NCI-H146 (cell line): ENCODE measurements at regions not wholly inside any gene's neighbourhood (a gene's known extent, or its start where the extent isn't known, plus 50 kb on each side); places are given as distances from the start of the nearest gene placed in this dataset.
A peak's percentile ranks its signal among the peaks of the same experiment; 100 is the strongest.
"Not testable (repeated sequence)": the region's sequence is repeated elsewhere in the genome, so short reads cannot be mapped to it uniquely, and the experiment has no call there.

ENCODE experiments used
- DNase-seq: peaks from one replicate; lab custom pipeline; 2025; lab: John Stamatoyannopoulos, UW

GRCh38 chr6:85966828-85967227 is 324.1 kb upstream of the SYNCRIP start:
- no peak for DNase-seq

GRCh38 chr6:85961746-85962145 is 319.1 kb upstream of the SYNCRIP start:
- DNase-seq, result no peak

GRCh38 chr6:85961125-85961524 is 318.4 kb upstream of the SYNCRIP start:
- DNase-seq, result no peak

- no peak for DNase-seq
Observed at GRCh38 chr6:85948481-85948880, 305.8 kb upstream of the SYNCRIP start.

- DNase-seq, result no peak
Observed at GRCh38 chr6:85945459-85946185, 302.9 kb upstream of the SYNCRIP start.

GRCh38 chr6:85944776-85945175 is 302.1 kb upstream of the SYNCRIP start:
- no peak for DNase-seq

GRCh38 chr6:85942844-85943243 is 300.2 kb upstream of the SYNCRIP start:
- DNase-seq, result no peak

GRCh38 chr6:85936916-85937315 is 294.2 kb upstream of the SYNCRIP start:
- DNase-seq, result no peak

- DNase-seq, result peak; percentile 9
Observed at GRCh38 chr6:85923013-85923430, 280.3 kb upstream of the SYNCRIP start.

GRCh38 chr6:85920782-85921181 is 278.1 kb upstream of the SYNCRIP start:
- DNase-seq, result no peak

GRCh38 chr6:85917522-85917921 is 274.8 kb upstream of the SYNCRIP start:
- DNase-seq, result no peak

GRCh38 chr6:85913001-85913400 is 270.3 kb upstream of the SYNCRIP start:
- no peak for DNase-seq

GRCh38 chr6:85912582-85912981 is 269.9 kb upstream of the SYNCRIP start:
- DNase-seq, result no peak

- DNase-seq, result no peak
Observed at GRCh38 chr6:85911067-85911466, 268.4 kb upstream of the SYNCRIP start.

- DNase-seq, result not testable (repeated sequence)
Observed at GRCh38 chr6:85908120-85908519, 265.4 kb upstream of the SYNCRIP start.

GRCh38 chr6:85892346-85892745 is 249.7 kb upstream of the SYNCRIP start:
- DNase-seq, result no peak

GRCh38 chr6:85887461-85887860 is 244.8 kb upstream of the SYNCRIP start:
- DNase-seq, result no peak

- DNase-seq, result no peak
Observed at GRCh38 chr6:85868685-85869084, 226.0 kb upstream of the SYNCRIP start.

- DNase-seq, result no peak
Observed at GRCh38 chr6:85867595-85867994, 224.9 kb upstream of the SYNCRIP start.

- DNase-seq, result no peak
Observed at GRCh38 chr6:85866758-85867401, 224.2 kb upstream of the SYNCRIP start.

GRCh38 chr6:85866370-85866730 is 223.7 kb upstream of the SYNCRIP start:
- DNase-seq, result no peak

- DNase-seq, result no peak
Observed at GRCh38 chr6:85865420-85866369, 223.0 kb upstream of the SYNCRIP start.
